GM10266 (cell line): ENCODE measurements at regions not wholly inside any gene's neighbourhood (a gene's known extent, or its start where the extent isn't known, plus 50 kb on each side); places are given as distances from the start of the nearest gene placed in this dataset.

Source experiments
- DNase-seq: peaks from one replicate; pipeline ENCODE4 v3.0.0; 2012; ENCODE audit errors: extremely low spot score
- TF ChIP-seq, protein P1 (sequence below): IDR thresholded peaks from 2 replicates; pipeline ENCODE4 v1.5.1; 2012; ENCODE audit warnings: mild to moderate bottlenecking, low read depth; ENCODE audit not compliant: control insufficient read depth, insufficient read depth; ENCODE audit errors: missing control alignments

DNA sequence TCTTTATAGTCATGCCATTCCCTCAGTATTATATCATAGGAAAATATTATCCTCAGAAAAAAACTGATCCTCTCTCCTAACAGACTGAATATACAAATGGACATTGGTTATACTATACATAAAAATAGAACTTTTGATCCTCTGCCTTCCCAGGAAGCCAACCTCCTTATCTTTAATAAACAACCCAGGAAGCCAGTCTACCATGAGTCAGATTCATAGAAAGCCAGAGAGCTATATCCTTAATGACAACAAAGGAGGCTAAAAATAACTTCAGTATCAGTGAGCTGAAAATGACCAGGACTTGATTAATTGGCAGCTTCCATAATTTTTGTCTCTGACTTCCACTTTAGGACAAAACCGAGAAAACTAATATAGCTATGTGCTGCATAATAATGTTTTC lies 58.0 kb upstream of the USP9Y start:
- TF ChIP-seq, protein P1, sequence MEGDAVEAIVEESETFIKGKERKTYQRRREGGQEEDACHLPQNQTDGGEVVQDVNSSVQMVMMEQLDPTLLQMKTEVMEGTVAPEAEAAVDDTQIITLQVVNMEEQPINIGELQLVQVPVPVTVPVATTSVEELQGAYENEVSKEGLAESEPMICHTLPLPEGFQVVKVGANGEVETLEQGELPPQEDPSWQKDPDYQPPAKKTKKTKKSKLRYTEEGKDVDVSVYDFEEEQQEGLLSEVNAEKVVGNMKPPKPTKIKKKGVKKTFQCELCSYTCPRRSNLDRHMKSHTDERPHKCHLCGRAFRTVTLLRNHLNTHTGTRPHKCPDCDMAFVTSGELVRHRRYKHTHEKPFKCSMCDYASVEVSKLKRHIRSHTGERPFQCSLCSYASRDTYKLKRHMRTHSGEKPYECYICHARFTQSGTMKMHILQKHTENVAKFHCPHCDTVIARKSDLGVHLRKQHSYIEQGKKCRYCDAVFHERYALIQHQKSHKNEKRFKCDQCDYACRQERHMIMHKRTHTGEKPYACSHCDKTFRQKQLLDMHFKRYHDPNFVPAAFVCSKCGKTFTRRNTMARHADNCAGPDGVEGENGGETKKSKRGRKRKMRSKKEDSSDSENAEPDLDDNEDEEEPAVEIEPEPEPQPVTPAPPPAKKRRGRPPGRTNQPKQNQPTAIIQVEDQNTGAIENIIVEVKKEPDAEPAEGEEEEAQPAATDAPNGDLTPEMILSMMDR: no peak
- DNase-seq: no peak

DNA sequence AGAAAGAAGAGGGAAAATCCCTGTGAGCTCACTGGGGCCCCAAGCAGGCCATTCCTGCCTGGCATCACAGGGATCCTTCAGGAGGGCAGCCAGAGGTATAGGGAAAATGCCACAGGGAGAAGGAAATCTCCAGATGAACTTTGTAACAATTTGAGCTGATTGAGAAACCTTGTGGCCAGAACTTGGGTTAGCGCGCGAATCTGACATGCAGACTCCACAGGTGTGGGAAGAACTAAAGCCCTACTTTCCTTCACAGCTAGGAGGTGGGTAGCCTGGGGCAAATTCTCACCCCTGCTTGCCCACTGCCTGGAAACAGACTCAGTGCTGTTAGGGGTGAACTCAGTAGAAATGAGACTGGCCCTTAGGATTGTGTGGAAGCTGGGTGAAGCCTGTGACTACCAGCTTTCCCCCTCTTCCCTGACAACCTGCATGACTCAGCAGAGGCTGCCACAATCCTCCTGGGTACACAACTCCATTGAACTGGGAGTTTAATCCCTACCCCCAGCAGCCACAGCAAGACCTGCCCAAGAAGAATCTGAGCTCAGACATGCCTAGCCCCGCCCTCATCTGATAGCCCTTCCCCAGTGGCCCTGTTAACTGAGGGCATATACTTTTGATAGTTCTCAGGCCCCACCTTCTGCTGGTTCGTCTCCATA lies 57.2 kb upstream of the USP9Y start:
- no peak for DNase-seq
- TF ChIP-seq, protein P1: no peak

DNA sequence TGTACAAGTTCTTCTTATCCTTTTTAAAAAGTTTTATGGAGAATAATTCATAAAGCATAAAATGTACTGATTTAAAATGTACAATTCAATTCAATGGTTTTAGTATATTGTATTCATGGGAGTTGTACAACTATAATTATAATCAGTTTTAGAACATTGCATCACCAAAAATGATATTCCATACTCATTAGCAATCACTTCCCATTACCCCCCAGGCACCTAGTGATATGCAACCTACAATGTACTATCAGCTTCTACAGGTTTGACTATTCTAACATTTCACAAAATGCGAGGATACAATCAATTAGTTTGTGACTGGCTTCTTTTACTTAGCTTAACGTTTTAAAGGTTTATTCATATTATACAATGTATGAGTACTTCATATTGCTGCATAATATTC lies 49.9 kb upstream of the USP9Y start:
- TF ChIP-seq, protein P1: no peak
- no peak for DNase-seq
